Occipital lobe (tissue), 2 donors: ENCODE measurements at regions not wholly inside any gene's neighbourhood (a gene's known extent, or its start where the extent isn't known, plus 50 kb on each side); places are given as distances from the start of the nearest gene placed in this dataset. TPM values are rescaled to one million over a fixed set of nuclear protein-coding genes. Genes with fewer than 3 reads are reported as not detected.

ENCODE experiments used
- DNase-seq: peaks from one replicate; lab custom pipeline; 2025; lab: John Stamatoyannopoulos, UW
- small RNA-seq: library from RNA; depleted of rRNA; stranded (forward); fragments of <200 nt; gene quantifications from one replicate; pipeline ENCODE3, GENCODE V24; 2014

- DNase-seq, result no peak
Measured at GRCh38 chr6:109229536-109229935, 134.2 kb downstream of the CEP57L1 start.

- no peak for DNase-seq
Measured at GRCh38 chr6:109227646-109228045, 132.3 kb downstream of the CEP57L1 start.

DNA sequence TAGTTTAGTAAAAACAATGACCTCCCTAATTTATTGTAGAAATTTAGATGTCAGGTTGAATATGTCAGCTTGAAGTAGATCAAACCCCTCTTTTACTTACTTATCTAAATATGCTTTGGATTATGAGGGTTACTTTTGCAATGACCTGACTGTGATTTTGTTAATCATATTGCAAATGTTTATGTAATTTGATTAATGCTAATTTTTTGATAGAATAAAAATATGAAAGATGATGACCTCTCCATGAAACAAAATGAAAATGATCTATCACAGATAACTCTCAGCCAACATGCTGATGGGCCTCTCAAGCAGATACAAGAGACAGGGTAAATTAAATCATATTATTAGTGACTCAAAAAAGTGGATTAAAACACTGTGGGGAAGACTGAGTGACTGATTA lies 131.0 kb downstream of the CEP57L1 start:
- no peak for DNase-seq

DNA sequence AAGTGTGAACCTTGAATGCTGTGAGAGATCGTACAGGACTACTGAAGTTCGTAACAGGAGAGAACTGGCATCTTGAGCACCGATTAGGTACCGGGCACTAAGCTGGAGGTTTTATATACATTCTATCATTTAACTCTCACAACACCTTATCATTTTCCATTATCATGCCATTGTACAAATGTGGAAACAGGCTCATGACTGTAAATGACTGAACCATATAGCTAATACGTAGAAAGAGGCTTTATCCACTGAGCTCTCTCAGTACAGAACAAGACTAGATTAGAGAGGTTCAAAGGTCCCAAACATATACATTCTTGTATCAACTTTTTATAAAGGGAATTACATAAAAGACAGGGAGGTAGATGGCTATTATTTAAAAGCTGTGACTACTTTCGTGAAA lies 130.6 kb downstream of the CEP57L1 start:
- DNase-seq, result no peak

- DNase-seq, result no peak
Measured at GRCh38 chr6:109224994-109225393, 129.7 kb downstream of the CEP57L1 start.

DNA sequence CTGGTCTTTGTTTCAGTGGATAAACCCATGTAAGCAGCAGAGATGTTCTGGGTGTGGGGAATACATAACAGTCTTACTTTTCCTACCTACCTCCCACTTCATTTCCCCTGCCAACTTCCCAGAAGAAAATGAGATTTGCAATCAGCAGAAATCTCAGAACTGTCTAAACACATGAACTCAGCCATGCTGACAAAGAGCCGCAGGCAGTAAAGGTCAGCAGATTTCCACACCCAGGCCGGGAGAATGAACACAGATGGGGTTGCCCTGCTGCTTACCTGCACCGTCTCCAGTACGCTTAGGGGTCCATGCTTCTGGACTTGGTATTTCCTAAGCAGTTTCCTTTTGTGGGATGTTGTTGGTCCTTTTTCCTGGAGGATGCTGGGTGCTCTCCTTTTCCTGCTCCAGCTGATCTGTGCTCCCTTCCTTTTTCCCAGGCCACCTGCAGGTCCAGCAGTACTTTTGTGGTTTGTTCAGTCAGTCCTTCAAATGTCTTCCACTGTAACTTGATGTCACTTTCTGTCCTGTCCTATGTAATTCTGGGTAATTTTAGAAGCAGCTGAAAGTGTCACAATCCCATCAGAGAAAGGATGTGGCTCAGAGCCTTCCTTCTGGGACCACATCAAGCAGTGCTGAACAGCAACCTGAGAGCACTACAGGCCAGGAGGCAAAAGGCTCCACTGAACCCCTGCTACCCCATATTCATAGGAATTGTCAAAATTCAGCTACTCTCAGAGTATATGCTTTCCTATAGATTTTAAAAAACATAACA lies 129.0 kb downstream of the CEP57L1 start:
- DNase-seq, result no peak

DNA sequence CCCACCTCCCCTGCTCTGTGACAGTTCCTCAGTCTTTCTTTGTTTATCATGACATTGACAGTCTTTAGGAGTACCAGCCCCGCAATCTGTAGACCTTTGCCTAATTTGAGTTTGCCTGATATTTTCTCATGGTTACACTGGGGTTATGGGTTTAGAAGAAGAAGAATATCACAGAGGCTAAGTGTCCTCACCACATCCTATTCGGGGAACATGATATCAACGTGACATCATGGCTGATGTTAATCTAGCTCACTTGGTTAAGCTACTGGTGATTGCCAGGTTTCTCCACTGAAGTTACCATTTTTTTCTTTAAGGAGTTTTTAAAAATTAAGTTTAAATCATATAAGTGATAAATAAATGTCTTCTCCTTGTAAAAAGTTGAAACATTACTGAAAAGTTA lies 127.5 kb downstream of the CEP57L1 start:
- DNase-seq, result no peak

GRCh38 chr6:109221543-109222195 lies 126.4 kb downstream of the CEP57L1 start:
- no peak for DNase-seq

Small RNA genes in the stretch of these regions (small RNA-seq; reads per million reads assigned to genes)
- not detected for gene AL359711.1
- gene RNY3P11, result not detected
